ENCODE measurements at regions not wholly inside any gene's neighbourhood (a gene's known extent, or its start where the extent isn't known, plus 50 kb on each side); places are given as distances from the start of the nearest gene placed in this dataset.

GRCh38 chr18:71643822-71644221 is 900.3 kb downstream of the CBLN2 start:
- TF ChIP-seq EP300 (IDR thresholded peaks at IDR 0.05): no peak
- no peak for TF ChIP-seq PBX3 (IDR thresholded peaks at IDR 0.05)
- TF ChIP-seq POLR2A (IDR thresholded peaks at IDR 0.05; ENCODE audit: low read length): no peak
- TF ChIP-seq HDAC2 (IDR thresholded peaks at IDR 0.05): no peak
- TF ChIP-seq CTCF (IDR thresholded peaks at IDR 0.05): no peak
- no peak for TF ChIP-seq PHF8 (IDR thresholded peaks at IDR 0.05; ENCODE audit: borderline replicate concordance, low read depth)
- TF ChIP-seq CEBPB (IDR thresholded peaks at IDR 0.05): no peak
- no peak for TF ChIP-seq MAZ (IDR thresholded peaks at IDR 0.05; ENCODE audit: borderline replicate concordance, low read depth, low read length)
- TF ChIP-seq ESRRA (IDR thresholded peaks at IDR 0.05; ENCODE audit: borderline replicate concordance, low read length): no peak
- no peak for TF ChIP-seq RNF2 (IDR thresholded peaks at IDR 0.05; ENCODE audit: borderline replicate concordance, low read depth)
- TF ChIP-seq CHD2 (IDR thresholded peaks at IDR 0.05; ENCODE audit: low read length, partially characterized antibody): no peak
